Panc1 (cell line): ENCODE measurements at regions not wholly inside any gene's neighbourhood (a gene's known extent, or its start where the extent isn't known, plus 50 kb on each side); places are given as distances from the start of the nearest gene placed in this dataset.

Experiments
- CTCF ChIP-seq: fragments of 450-650 bp; IDR thresholded peaks from 2 replicates; pipeline ENCODE4 v1.5.1; 2017; ENCODE audit warnings: mild to moderate bottlenecking
- POLR2AphosphoS5 ChIP-seq: IDR thresholded peaks from 2 replicates; pipeline ENCODE4 v1.6.1; 2012; ENCODE audit warnings: mild to moderate bottlenecking, low read depth, low read length, moderate library complexity
- REST ChIP-seq, 2 experiments: IDR thresholded peaks; 2 replicates each; pipeline ENCODE4 v1.6.1; 2011 to 2012; ENCODE audit warnings: low read depth in 2 of 2, control low read depth in 1 of 2, low read length in 1 of 2, mild to moderate bottlenecking in 1 of 2, moderate library complexity in 1 of 2; ENCODE audit not compliant: insufficient read depth in 1 of 2
- SIN3A ChIP-seq: IDR thresholded peaks from 2 replicates; pipeline ENCODE4 v1.6.1; 2012; ENCODE audit warnings: low read depth, mild to moderate bottlenecking, low read length, moderate library complexity, borderline replicate concordance; ENCODE audit not compliant: insufficient read depth

- no peak for TF ChIP-seq CTCF
- TF ChIP-seq POLR2AphosphoS5: no peak
- no peak for TF ChIP-seq REST (IDR thresholded peaks at IDR 0.05; ENCODE audit: insufficient read depth in 1 of 2, low read depth in 2 of 2, low read length in 1 of 2)
- no peak for TF ChIP-seq SIN3A
These were observed 1895.9 kb upstream of the PCDH20 start for GRCh38 chr13:63311587-63311986.
